GM23338 (cell line): ENCODE measurements at regions not wholly inside any gene's neighbourhood (a gene's known extent, or its start where the extent isn't known, plus 50 kb on each side); places are given as distances from the start of the nearest gene placed in this dataset.
A peak's percentile ranks its signal among the peaks of the same experiment; 100 is the strongest.

Experiments
- ATAC-seq: fragments of 200-7000 bp; cut with Tn5 transposase; 3 replicates; pipeline ENCODE4 v1.9.1; 2020
- DNase-seq: peaks from one replicate; pipeline ENCODE4 v3.0.0-alpha.2; 2015; ENCODE audit warnings: low spot score
- H2AFZ ChIP-seq: fragments of 200-600 bp; sonication (generic); 2 replicates; pipeline ENCODE4 v1.8.0; 2016; ENCODE audit warnings: antibody characterized with exemption, mild to moderate bottlenecking, moderate library complexity
- H3F3A ChIP-seq: fragments of 200-600 bp; sonication (generic); replicated peaks from 2 replicates; pipeline ENCODE4 v1.8.0; 2017; ENCODE audit warnings: antibody characterized with exemption, mixed run types, low read depth
- H3K27ac ChIP-seq: fragments of 200-600 bp; sonication (generic); 2 replicates; pipeline ENCODE4 v1.6.1; 2016; ENCODE audit warnings: low read depth
- H3K27me3 ChIP-seq: fragments of 200-600 bp; sonication (generic); 2 replicates; pipeline ENCODE4 v1.8.0; 2016; ENCODE audit warnings: mild to moderate bottlenecking, mixed run types, moderate library complexity; ENCODE audit not compliant: insufficient read depth
- H3K36me3 ChIP-seq: fragments of 200-600 bp; sonication (generic); 2 replicates; pipeline ENCODE4 v1.8.0; 2016; ENCODE audit warnings: mild to moderate bottlenecking; ENCODE audit not compliant: insufficient read depth
- H3K4me1 ChIP-seq: fragments of 200-600 bp; sonication (generic); 2 replicates; pipeline ENCODE4 v1.8.0; 2016; ENCODE audit warnings: mild to moderate bottlenecking, moderate library complexity; ENCODE audit not compliant: insufficient read depth
- H3K4me2 ChIP-seq: fragments of 200-600 bp; sonication (generic); 2 replicates; pipeline ENCODE4 v1.7.1; 2017; ENCODE audit warnings: mixed run types
- H3K4me3 ChIP-seq: fragments of 200-600 bp; sonication (generic); 2 replicates; pipeline ENCODE4 v1.6.1; 2016; ENCODE audit warnings: mixed run types
- H3K79me2 ChIP-seq: fragments of 200-600 bp; sonication (generic); replicated peaks from 2 replicates; pipeline ENCODE4 v1.8.0; 2017; ENCODE audit warnings: mild to moderate bottlenecking; ENCODE audit not compliant: insufficient read depth
- H3K9me2 ChIP-seq: fragments of 200-600 bp; sonication (generic); 2 replicates; pipeline ENCODE4 v1.8.0; 2017; ENCODE audit not compliant: insufficient read depth
- H4K20me1 ChIP-seq: fragments of 200-600 bp; sonication (generic); replicated peaks from 2 replicates; pipeline ENCODE4 v1.8.0; 2017; ENCODE audit warnings: mild to moderate bottlenecking; ENCODE audit not compliant: insufficient read depth
- H3K27ac Mint-ChIP-seq: 2 replicates; pipeline ENCODE4 v1.8.0; 2020; ENCODE audit warnings: inconsistent platforms, mild to moderate bottlenecking, moderate library complexity, mixed read lengths
- H3K27me3 Mint-ChIP-seq: 3 replicates; pipeline ENCODE4 v1.8.0; 2022; ENCODE audit warnings: low read depth, mild to moderate bottlenecking, moderate library complexity, mixed read lengths, inconsistent platforms; ENCODE audit not compliant: insufficient read depth, poor library complexity
- H3K36me3 Mint-ChIP-seq: 3 replicates; pipeline ENCODE4 v1.8.0; 2021; ENCODE audit warnings: low read depth, mild to moderate bottlenecking, inconsistent platforms, moderate library complexity, mixed read lengths
- H3K4me1 Mint-ChIP-seq: 3 replicates; pipeline ENCODE4 v1.8.0; 2020; ENCODE audit warnings: mild to moderate bottlenecking, inconsistent platforms, mixed read lengths
- H3K4me3 Mint-ChIP-seq: 3 replicates; pipeline ENCODE4 v1.8.0; 2021; ENCODE audit warnings: moderate library complexity, mild to moderate bottlenecking, inconsistent platforms, mixed read lengths
- H3K9me3 Mint-ChIP-seq: 3 replicates; pipeline ENCODE4 v1.8.0; 2020; ENCODE audit warnings: moderate library complexity, mild to moderate bottlenecking, inconsistent platforms, mixed read lengths
- CTCF ChIP-seq, 2 experiments: fragments of 200-600 bp in 1 of 2; sonication (generic) in 1 of 2; conservative IDR thresholded peaks; 2 replicates each; pipeline versions ENCODE4 v1.5.1 to v1.6.1; 2016 to 2017; ENCODE audit warnings: antibody characterized with exemption in 2 of 2, low read depth in 2 of 2, mild to moderate bottlenecking in 2 of 2, moderate library complexity in 1 of 2
- EZH2 ChIP-seq: fragments of 200-600 bp; sonication (generic); IDR thresholded peaks from one replicate; pipeline ENCODE4 v1.8.0; 2017; ENCODE audit warnings: antibody characterized with exemption, mild to moderate bottlenecking, low read depth; ENCODE audit not compliant: unreplicated experiment
- POLR2AphosphoS5 ChIP-seq: IDR thresholded peaks from 2 replicates; pipeline ENCODE4 v1.6.1; 2016; ENCODE audit warnings: antibody characterized with exemption, low read depth
- STAT1 ChIP-seq: IDR thresholded peaks from one replicate; pipeline ENCODE4 v1.6.1; 2016; ENCODE audit warnings: antibody characterized with exemption; ENCODE audit not compliant: unreplicated experiment
- ZNF462 ChIP-seq: fragments of 250-450 bp; sonication (Bioruptor Pico); IDR thresholded peaks from 2 replicates; pipeline ENCODE4 v1.5.0; 2020; ENCODE audit warnings: mild to moderate bottlenecking, moderate library complexity

GRCh38 chr10:81704596-81704995 is 170.4 kb upstream of the NRG3 start:
- Histone ChIP-seq H3K4me2 (peak overlapping the region; percentile 25; the same call in 1 of the 2 replicates), H3K36me3 (no peaks in the 10 kb centered on the region), H3K4me3 (no peak overlapping the region), H2AFZ (peak overlapping the region; percentile 33; the same call in 1 of the 2 replicates), H4K20me1 (no peaks in the 10 kb centered on the region), H3K27me3 (no peaks in the 10 kb centered on the region), H3F3A (no peaks in the 10 kb centered on the region), H3K4me1 (peaks cover 7% of the 10 kb centered on the region; the same call in 1 of the 2 replicates), H3K79me2 (no peaks in the 10 kb centered on the region), H3K27ac (no peak overlapping the region), H3K9me2 (peaks cover 4% of the 10 kb centered on the region; the same call in 1 of the 2 replicates)
- H3K27ac Mint-ChIP-seq, result no peak overlapping the region
- DNase-seq, result peak; percentile 43
- H3K4me3 Mint-ChIP-seq, result no peak overlapping the region
- peak; percentile 62 for ATAC-seq
- peaks cover 13% of the 10 kb centered on the region for H3K4me1 Mint-ChIP-seq
- H3K36me3 Mint-ChIP-seq, result peaks cover 2% of the 10 kb centered on the region; the same call in 1 of the 3 replicates
- peaks cover 3% of the 10 kb centered on the region for H3K27me3 Mint-ChIP-seq
- peaks cover 6% of the 10 kb centered on the region for H3K9me3 Mint-ChIP-seq
- TF ChIP-seq ZNF462 (CRISPR knock-in tag), result no peak
- no peak for TF ChIP-seq CTCF (conservative IDR thresholded peaks at IDR 0.05; ENCODE audit: low read depth in 2 of 2)
- no peak for TF ChIP-seq STAT1
- no peak for TF ChIP-seq EZH2
- TF ChIP-seq POLR2AphosphoS5, result no peak
